Memory B cell (primary cell): ENCODE measurements at regions not wholly inside any gene's neighbourhood (a gene's known extent, or its start where the extent isn't known, plus 50 kb on each side); places are given as distances from the start of the nearest gene placed in this dataset.
"Not testable (repeated sequence)": the region's sequence is repeated elsewhere in the genome, so short reads cannot be mapped to it uniquely, and the experiment has no call there.

ENCODE experiments used
- ATAC-seq: fragments of 150-1000 bp; cut with Tn5 transposase; 2 replicates; pipeline ENCODE4 v1.10.0; 2021; ENCODE audit warnings: low read depth, mild to moderate bottlenecking, moderate library complexity
- DNase-seq, 2 donors: peaks; one replicate each; pipeline ENCODE4 v3.0.0; 2022; ENCODE audit warnings: low spot score in 2 of 2
- H3K27ac Mint-ChIP-seq: one replicate; pipeline ENCODE4 v1.8.0; 2022; ENCODE audit warnings: mild to moderate bottlenecking, moderate library complexity, mixed read lengths
- H3K27me3 Mint-ChIP-seq: one replicate; pipeline ENCODE4 v1.8.0; 2022; ENCODE audit warnings: mixed read lengths
- H3K36me3 Mint-ChIP-seq: one replicate; pipeline ENCODE4 v1.8.0; 2022; ENCODE audit warnings: mild to moderate bottlenecking, mixed read lengths
- H3K4me1 Mint-ChIP-seq: one replicate; pipeline ENCODE4 v1.8.0; 2022; ENCODE audit warnings: mixed read lengths
- H3K4me3 Mint-ChIP-seq: one replicate; pipeline ENCODE4 v1.8.0; 2022; ENCODE audit warnings: mild to moderate bottlenecking, moderate library complexity, mixed read lengths
- H3K9me3 Mint-ChIP-seq: one replicate; pipeline ENCODE4 v1.8.0; 2022; ENCODE audit warnings: mixed read lengths

DNA sequence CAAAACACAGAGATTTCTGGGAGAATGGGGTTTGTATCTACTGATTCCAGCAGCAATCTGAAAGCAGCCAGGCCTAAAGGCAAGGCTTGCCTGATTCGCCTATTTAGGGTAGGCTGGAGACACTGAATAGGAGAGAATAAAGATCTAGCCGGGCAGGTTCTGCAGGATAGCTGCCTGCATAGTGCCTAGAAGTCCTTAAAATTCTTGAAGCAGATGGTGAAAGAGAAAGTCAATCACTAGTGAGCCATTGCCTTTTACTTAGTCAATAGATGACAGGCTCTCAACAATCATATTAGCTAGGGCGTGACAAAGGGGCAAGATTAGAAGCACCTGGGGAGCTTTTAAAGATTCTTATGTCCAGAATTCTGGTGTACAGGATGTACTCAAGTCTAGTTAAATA, 522.7 kb downstream of the HTR1A start:
- peaks cover 5% of the 10 kb centered on the region for H3K9me3 Mint-ChIP-seq
- no peaks in the 10 kb centered on the region for H3K27me3 Mint-ChIP-seq
- H3K27ac Mint-ChIP-seq: no peak overlapping the region
- H3K36me3 Mint-ChIP-seq: no peaks in the 10 kb centered on the region
- ATAC-seq: no peak
- H3K4me3 Mint-ChIP-seq: no peak overlapping the region
- DNase-seq: no peak
- H3K4me1 Mint-ChIP-seq: no peaks in the 10 kb centered on the region

DNA sequence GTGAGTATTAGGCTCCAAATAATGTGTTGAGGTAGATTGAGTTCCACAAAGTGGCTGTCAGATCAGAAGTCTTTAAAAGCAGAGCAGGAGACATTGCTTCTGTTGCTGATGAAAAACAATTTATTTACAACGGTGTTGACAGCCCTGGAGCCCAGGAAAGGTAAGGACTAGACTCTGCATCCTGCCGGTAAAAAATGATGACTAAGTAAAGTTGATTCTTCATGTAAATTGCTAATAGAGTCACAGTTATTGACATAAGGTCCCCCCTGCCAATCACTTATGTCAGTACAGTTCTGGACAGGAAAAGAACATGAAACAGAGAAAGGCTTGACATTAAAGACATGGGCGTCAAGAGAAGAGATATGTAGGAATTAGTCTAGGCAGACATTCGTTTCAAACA, 552.5 kb downstream of the HTR1A start:
- Mint-ChIP-seq H3K36me3 (no peaks in the 10 kb centered on the region), H3K9me3 (peaks cover 3% of the 10 kb centered on the region), H3K27me3 (no peaks in the 10 kb centered on the region), H3K4me3 (no peak overlapping the region), H3K4me1 (no peaks in the 10 kb centered on the region), H3K27ac (no peak overlapping the region)
- ATAC-seq: no peak
- DNase-seq: no peak

DNA sequence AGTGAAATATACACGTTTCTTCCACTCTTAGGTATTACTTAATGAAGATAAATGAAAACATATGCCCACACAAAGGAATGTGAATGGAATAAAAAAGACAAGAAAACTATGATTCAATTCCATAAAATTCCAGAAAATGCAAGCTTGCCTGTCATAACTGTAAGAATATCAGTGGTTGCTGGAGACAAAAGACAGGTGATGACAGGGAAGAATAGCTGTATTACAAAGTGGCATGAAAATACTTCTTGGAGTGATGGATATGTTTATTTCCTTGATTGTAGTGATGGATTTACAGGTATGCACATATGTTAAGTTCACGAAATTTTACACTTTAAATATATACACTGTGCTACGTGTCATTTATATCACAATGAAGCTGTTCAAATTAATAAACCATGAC, 553.3 kb downstream of the HTR1A start:
- Mint-ChIP-seq H3K27ac (no peak overlapping the region), H3K36me3 (no peaks in the 10 kb centered on the region), H3K27me3 (no peaks in the 10 kb centered on the region), H3K9me3 (no peaks in the 10 kb centered on the region), H3K4me3 (no peak overlapping the region), H3K4me1 (no peaks in the 10 kb centered on the region)
- DNase-seq (no peak), ATAC-seq (no peak)

DNA sequence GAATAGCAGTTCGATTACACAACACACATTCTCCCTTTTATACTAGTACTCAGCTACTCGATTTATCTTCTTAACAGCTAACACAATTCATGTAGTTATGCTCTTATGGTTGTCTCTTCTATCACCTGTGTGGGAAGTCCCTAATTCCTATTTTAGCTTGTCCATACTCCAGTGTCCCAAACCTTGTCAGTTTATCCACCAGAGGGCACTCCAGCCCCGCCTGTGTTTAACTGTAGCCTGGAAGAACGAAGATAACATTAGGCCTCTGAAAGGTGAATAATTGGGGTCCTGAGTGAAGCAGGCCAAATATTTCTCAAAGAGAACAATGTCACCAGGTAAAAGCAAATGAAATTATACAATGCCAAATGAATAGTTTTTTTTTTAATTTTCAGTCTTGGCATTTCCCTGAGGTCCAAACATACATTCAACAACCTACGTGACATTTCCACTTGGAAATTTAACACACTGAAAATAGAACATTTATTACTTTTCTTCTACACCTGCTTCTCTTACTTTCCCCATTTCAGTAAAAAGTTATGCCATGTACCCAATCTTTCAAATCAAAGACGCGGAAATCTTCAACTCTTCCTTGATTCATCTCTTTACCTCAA, 560.7 kb downstream of the HTR1A start:
- Mint-ChIP-seq H3K9me3 (peaks cover 1% of the 10 kb centered on the region), H3K4me3 (no peak overlapping the region), H3K27ac (no peak overlapping the region), H3K27me3 (no peaks in the 10 kb centered on the region), H3K36me3 (no peaks in the 10 kb centered on the region), H3K4me1 (no peaks in the 10 kb centered on the region)
- DNase-seq: no peak
- ATAC-seq: no peak

DNA sequence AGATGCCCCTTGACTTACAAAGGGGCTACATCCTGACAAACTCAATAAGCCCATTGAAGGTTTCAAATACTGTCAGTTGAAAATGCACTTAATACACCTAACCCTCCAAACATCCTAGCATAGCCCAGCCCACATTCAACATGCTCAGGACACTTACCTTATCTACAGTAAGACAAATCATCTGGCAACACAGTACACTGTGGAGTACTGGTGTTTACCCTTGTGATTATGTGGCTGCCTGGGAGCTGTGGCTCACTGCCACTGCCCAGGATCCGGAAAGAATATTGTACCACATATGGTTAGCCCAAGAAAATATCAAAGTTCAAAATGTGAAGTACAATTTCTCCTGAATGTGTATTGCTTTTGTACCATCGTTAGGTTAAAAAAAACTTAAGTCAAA, 562.2 kb downstream of the HTR1A start:
- no peaks in the 10 kb centered on the region for H3K36me3 Mint-ChIP-seq
- H3K4me1 Mint-ChIP-seq: no peaks in the 10 kb centered on the region
- DNase-seq (no peak), ATAC-seq (no peak)
- H3K4me3 Mint-ChIP-seq: no peak overlapping the region
- no peak overlapping the region for H3K27ac Mint-ChIP-seq
- H3K9me3 Mint-ChIP-seq: peaks cover 1% of the 10 kb centered on the region
- no peaks in the 10 kb centered on the region for H3K27me3 Mint-ChIP-seq

DNA sequence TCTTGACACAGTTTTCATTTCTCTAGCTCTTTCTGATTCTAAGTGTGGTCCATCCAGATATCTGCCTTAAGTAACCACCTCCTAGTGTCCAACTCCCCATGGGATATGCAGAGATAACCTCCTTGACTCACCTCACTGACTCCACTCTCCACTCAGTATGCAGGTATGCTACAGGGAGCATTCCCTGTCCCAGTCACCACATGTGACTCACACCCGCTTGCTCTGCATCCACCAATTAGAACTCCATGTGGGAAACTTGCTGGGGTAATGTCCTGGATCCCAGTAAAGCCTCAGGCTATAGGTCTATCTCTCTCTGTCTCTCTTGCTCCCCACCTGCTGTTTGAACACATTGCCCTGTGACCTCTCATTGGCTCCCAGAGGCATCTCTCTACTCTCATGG, 563.9 kb downstream of the HTR1A start:
- DNase-seq (no peak), ATAC-seq (no peak)
- H3K27me3 Mint-ChIP-seq: no peaks in the 10 kb centered on the region
- H3K9me3 Mint-ChIP-seq: peaks cover 1% of the 10 kb centered on the region
- H3K4me3 Mint-ChIP-seq: no peak overlapping the region
- H3K4me1 Mint-ChIP-seq: no peaks in the 10 kb centered on the region
- no peaks in the 10 kb centered on the region for H3K36me3 Mint-ChIP-seq
- no peak overlapping the region for H3K27ac Mint-ChIP-seq

DNA sequence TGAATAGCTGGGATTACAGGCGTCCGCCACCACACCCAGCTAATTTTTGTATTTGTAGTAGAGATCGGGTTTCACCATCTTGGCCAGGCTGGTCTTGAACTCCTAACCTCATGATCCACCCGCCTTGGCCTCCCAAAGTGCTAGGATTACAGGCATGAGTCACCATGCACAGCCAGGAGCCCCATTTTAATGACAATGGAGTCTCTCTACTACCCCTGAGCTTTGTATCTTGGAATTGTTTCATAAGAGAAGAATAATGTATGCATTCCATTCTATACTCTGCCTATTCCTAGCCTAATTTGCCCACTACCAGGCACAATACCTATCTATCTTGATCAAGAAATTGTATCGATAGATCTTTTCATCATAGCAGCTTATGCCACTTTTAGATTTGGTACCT, 574.1 kb downstream of the HTR1A start:
- H3K4me3 Mint-ChIP-seq, H3K4me1 Mint-ChIP-seq, ATAC-seq, H3K9me3 Mint-ChIP-seq, H3K36me3 Mint-ChIP-seq, DNase-seq, H3K27ac Mint-ChIP-seq, H3K27me3 Mint-ChIP-seq: not testable (repeated sequence)

DNA sequence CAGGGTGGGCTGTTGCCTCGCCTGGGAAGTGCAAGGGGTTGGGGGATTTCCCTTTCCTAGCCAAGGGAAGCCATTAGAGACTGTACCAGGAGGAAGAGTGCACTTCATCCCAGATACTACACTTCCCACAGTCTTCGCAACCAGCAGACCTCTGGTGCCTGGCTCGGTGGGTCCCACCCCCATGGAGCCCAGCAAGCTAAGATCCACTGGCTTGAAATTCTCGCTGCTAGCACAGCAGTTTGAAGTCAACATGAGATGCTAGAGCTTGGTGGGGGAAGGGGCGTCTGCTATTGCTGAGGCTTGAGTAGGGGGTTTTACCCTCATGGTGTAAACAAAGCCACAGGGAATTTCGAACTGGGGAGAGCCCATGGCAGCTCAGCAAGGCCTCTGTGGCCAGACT, 586.4 kb downstream of the HTR1A start:
- H3K4me1 Mint-ChIP-seq: no peaks in the 10 kb centered on the region
- no peak overlapping the region for H3K4me3 Mint-ChIP-seq
- H3K36me3 Mint-ChIP-seq: no peaks in the 10 kb centered on the region

DNA sequence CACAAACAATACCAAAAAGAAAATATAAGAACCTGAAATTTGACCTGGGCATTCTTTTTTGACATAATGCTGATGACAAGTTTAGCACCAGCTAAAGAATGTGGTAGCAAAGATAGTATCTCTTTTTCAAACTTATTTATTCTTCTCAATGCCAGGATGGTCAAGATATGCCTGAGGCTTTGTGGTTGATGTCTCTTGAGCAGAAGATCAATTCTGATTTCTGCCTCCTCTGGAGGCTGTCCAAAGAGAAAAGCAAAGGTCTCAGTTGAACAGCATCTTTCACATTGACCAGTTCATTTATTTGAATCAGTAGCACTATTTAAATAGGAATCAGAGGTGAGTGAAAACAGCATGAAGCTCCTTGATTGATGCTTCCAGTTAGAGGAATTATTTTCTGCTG, 588.2 kb downstream of the HTR1A start:
- no peaks in the 10 kb centered on the region for H3K4me1 Mint-ChIP-seq
- no peak overlapping the region for H3K27ac Mint-ChIP-seq
- H3K36me3 Mint-ChIP-seq: no peaks in the 10 kb centered on the region
- no peaks in the 10 kb centered on the region for H3K9me3 Mint-ChIP-seq
- H3K4me3 Mint-ChIP-seq: no peak overlapping the region
- DNase-seq (no peak), ATAC-seq (no peak)
- no peaks in the 10 kb centered on the region for H3K27me3 Mint-ChIP-seq

More for the DNA sequence above, 586.4 kb downstream of the HTR1A start:
- H3K9me3 Mint-ChIP-seq: peaks cover 3% of the 10 kb centered on the region
- no peak for DNase-seq
- H3K27ac Mint-ChIP-seq: no peak overlapping the region
- no peaks in the 10 kb centered on the region for H3K27me3 Mint-ChIP-seq
- no peak for ATAC-seq

DNA sequence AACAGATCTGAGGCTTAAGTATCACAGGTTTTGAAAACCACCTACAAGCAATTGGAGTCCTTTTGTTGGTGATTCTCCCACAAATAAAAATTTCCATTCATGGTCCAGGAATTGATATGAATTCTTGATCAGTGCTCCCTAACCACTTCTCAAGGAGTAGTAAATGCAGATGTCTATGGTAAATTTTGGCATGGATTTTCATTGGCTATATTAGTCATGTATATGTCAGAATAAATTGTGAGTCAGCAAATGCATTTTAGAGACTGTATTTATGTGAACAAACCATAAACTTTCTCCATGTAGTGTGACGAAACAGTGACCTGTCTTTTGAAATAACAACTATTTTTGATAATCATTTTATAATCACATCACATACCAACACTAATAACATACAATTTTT, 611.1 kb downstream of the HTR1A start:
- Mint-ChIP-seq H3K27me3 (no peaks in the 10 kb centered on the region), H3K9me3 (no peaks in the 10 kb centered on the region), H3K27ac (no peak overlapping the region), H3K4me1 (no peaks in the 10 kb centered on the region), H3K36me3 (no peaks in the 10 kb centered on the region), H3K4me3 (no peak overlapping the region)
- DNase-seq (no peak), ATAC-seq (no peak)

DNA sequence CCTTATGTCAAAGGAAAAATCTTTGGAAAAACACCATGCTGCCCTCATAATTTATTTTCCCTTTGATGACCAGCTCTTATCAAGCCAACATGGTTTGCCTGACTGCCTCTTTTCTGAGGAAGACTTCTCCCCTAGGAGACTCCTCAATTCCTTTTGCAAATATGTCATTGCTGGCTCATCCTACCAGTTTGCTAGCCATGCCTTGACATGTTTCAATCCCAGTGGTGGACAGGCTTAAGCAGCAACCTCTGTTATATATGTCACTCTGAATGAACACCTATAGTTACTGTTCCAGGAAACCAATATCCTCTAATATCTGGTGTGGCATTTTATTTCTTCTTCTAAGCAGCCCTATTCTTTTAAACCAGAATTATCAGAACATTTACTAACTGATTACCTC, 615.8 kb downstream of the HTR1A start:
- no peak for DNase-seq
- Mint-ChIP-seq H3K36me3 (no peaks in the 10 kb centered on the region), H3K4me3 (no peak overlapping the region), H3K9me3 (peaks cover 6% of the 10 kb centered on the region), H3K4me1 (no peaks in the 10 kb centered on the region), H3K27me3 (no peaks in the 10 kb centered on the region), H3K27ac (no peak overlapping the region)
- ATAC-seq: no peak

DNA sequence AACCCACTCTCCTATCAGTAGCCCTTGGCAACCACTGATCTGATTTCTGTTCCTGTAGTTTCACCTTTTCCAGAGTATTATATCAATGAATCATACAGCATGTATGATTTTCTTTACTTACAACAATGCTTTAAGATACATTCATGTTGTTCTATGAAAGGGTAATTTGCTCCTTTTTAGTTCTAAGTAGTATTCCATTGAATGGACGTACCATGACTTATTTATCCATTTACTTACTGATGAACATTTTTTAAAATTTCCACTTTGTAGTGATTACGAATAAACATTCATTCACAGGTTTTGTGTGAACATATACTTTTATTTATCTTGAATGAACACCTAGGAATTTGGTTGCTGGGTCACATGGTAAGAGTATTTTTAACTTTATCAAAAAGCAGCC, 620.8 kb downstream of the HTR1A start:
- ATAC-seq (no peak), DNase-seq (no peak)
- Mint-ChIP-seq H3K27ac (no peak overlapping the region), H3K4me3 (no peak overlapping the region), H3K36me3 (no peaks in the 10 kb centered on the region), H3K27me3 (no peaks in the 10 kb centered on the region), H3K4me1 (no peaks in the 10 kb centered on the region), H3K9me3 (peaks cover 7% of the 10 kb centered on the region)

DNA sequence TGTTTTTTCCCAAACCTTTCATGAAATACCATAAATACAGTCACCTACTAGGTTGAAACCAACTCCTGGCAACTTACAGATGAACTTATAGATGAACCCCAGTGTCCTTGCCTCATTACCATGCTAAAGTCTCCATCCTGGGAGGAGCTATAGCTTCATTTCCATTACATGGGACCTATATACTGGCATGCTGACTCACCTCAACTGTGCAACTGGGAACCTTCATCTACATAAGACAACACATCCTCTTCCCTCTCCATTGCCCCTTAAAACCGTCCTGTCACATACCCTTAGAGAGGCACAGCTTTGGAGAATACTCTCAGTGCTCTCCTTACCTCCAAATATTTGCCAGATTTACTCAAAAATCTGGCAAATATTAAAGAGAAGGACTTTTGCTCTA, 638.3 kb downstream of the HTR1A start:
- H3K4me1 Mint-ChIP-seq: no peaks in the 10 kb centered on the region
- peaks cover 6% of the 10 kb centered on the region for H3K9me3 Mint-ChIP-seq
- H3K27me3 Mint-ChIP-seq: no peaks in the 10 kb centered on the region
- ATAC-seq: no peak
- H3K27ac Mint-ChIP-seq: no peak overlapping the region
- no peaks in the 10 kb centered on the region for H3K36me3 Mint-ChIP-seq
- no peak overlapping the region for H3K4me3 Mint-ChIP-seq
- DNase-seq: no peak

DNA sequence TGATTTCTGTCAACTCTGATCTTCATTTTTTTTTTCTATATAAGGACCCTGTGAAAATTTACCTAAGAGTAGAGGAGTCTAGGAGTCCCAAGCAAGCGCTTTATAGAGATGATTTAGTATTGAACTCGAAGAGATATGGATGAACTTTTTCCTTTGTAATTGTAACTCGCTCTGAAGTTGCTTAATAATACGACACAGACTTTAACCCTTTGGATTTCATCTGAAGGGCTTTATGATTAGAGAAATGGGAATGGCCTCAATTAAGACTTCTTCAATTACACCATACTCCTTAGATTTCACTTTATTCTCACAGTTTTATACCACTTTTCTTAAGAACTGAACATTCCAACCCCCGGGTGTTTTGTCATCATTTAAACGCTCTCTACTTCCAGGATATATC, 647.7 kb downstream of the HTR1A start:
- no peaks in the 10 kb centered on the region for H3K9me3 Mint-ChIP-seq
- no peak for DNase-seq
- no peak overlapping the region for H3K27ac Mint-ChIP-seq
- H3K4me3 Mint-ChIP-seq: no peak overlapping the region
- H3K36me3 Mint-ChIP-seq: no peaks in the 10 kb centered on the region
- H3K27me3 Mint-ChIP-seq: no peaks in the 10 kb centered on the region
- ATAC-seq: no peak
- H3K4me1 Mint-ChIP-seq: no peaks in the 10 kb centered on the region

DNA sequence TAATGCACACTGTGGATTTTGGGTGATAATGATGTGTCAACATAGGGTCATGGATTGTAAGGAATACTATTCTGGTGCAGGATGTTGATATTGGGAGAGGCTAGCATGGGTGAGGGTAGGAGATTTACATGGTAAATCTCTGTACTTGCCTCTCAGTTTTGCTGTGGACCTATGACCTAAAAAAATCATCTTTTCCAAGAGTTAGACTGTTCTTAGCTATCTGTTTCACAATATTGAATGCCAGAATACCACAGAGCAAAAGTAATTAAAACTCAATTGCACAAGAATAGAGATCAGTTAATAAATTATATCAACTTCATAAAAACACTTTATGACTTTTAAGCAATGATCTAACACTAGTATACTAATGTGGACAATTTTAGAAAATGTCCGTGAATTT, 651.6 kb downstream of the HTR1A start:
- Mint-ChIP-seq H3K4me3 (no peak overlapping the region), H3K27ac (no peak overlapping the region), H3K36me3 (no peaks in the 10 kb centered on the region), H3K27me3 (no peaks in the 10 kb centered on the region), H3K9me3 (no peaks in the 10 kb centered on the region), H3K4me1 (no peaks in the 10 kb centered on the region)
- ATAC-seq: no peak
- no peak for DNase-seq
